GM13976 (cell line): ENCODE measurements at regions not wholly inside any gene's neighbourhood (a gene's known extent, or its start where the extent isn't known, plus 50 kb on each side); places are given as distances from the start of the nearest gene placed in this dataset.

Experiments used
- DNase-seq: peaks from one replicate; pipeline ENCODE4 v3.0.0; 2012; ENCODE audit warnings: low spot score
- in situ Hi-C: fragments of 300-500 bp; cut with MboI; formaldehyde crosslinking; loops from one replicate; pipeline ENCODE4 v1.12.0; 2022; ENCODE audit warnings: low sequenced_read_pairs, mixed read lengths, inconsistent platforms; ENCODE audit not compliant: unreplicated experiment
- TF ChIP-seq, protein P1 (sequence below): IDR thresholded peaks from 2 replicates; pipeline ENCODE4 v1.5.1; 2012; ENCODE audit warnings: borderline replicate concordance, mild to moderate bottlenecking; ENCODE audit not compliant: insufficient read depth; ENCODE audit errors: extremely low read depth, missing control alignments, control extremely low read depth

- in situ Hi-C loops, result no loop called here
- TF ChIP-seq, protein P1, sequence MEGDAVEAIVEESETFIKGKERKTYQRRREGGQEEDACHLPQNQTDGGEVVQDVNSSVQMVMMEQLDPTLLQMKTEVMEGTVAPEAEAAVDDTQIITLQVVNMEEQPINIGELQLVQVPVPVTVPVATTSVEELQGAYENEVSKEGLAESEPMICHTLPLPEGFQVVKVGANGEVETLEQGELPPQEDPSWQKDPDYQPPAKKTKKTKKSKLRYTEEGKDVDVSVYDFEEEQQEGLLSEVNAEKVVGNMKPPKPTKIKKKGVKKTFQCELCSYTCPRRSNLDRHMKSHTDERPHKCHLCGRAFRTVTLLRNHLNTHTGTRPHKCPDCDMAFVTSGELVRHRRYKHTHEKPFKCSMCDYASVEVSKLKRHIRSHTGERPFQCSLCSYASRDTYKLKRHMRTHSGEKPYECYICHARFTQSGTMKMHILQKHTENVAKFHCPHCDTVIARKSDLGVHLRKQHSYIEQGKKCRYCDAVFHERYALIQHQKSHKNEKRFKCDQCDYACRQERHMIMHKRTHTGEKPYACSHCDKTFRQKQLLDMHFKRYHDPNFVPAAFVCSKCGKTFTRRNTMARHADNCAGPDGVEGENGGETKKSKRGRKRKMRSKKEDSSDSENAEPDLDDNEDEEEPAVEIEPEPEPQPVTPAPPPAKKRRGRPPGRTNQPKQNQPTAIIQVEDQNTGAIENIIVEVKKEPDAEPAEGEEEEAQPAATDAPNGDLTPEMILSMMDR, result no peak
- DNase-seq, result no peak
These were observed 98.7 kb upstream of the SGK1 start for GRCh38 chr6:134416418-134417154.

DNA sequence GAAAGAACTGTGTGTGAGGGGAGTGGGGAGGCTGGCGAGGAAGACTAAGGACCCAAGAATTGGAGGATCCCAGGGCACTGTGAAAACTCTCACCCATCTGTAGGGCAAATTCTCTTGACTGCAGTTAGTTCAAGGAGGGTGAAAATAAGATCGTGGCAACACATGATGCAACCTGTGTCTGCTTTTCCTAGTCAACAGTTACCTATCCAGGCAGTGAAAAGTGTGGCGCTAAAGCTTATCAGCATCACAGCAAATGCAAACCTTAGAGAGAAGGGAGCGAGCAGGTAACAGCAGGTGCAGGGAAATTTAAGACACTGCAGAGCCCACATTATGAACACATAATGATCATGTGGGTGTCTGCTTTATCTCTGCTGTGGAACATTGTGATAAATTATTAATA lies 97.7 kb upstream of the SGK1 start:
- in situ Hi-C loops, result no loop called here
- DNase-seq, result no peak
- TF ChIP-seq, protein P1, result no peak

GRCh38 chr6:134415194-134415593 lies 97.3 kb upstream of the SGK1 start:
- TF ChIP-seq, protein P1, result no peak
- no peak for DNase-seq
- in situ Hi-C loops, result no loop called here

GRCh38 chr6:134414793-134415192 lies 96.9 kb upstream of the SGK1 start:
- TF ChIP-seq, protein P1, result no peak
- in situ Hi-C loops, result no loop called here
- DNase-seq, result no peak

GRCh38 chr6:134413241-134413643 lies 95.3 kb upstream of the SGK1 start:
- no peak for DNase-seq
- TF ChIP-seq, protein P1, result no peak
- in situ Hi-C loops, result no loop called here

- DNase-seq, result no peak
- TF ChIP-seq, protein P1, result no peak
- in situ Hi-C loops, result no loop called here
These were observed 92.6 kb upstream of the SGK1 start for GRCh38 chr6:134410541-134410940.
